ENCODE measurements at regions not wholly inside any gene's neighbourhood (a gene's known extent, or its start where the extent isn't known, plus 50 kb on each side); places are given as distances from the start of the nearest gene placed in this dataset.

DNA sequence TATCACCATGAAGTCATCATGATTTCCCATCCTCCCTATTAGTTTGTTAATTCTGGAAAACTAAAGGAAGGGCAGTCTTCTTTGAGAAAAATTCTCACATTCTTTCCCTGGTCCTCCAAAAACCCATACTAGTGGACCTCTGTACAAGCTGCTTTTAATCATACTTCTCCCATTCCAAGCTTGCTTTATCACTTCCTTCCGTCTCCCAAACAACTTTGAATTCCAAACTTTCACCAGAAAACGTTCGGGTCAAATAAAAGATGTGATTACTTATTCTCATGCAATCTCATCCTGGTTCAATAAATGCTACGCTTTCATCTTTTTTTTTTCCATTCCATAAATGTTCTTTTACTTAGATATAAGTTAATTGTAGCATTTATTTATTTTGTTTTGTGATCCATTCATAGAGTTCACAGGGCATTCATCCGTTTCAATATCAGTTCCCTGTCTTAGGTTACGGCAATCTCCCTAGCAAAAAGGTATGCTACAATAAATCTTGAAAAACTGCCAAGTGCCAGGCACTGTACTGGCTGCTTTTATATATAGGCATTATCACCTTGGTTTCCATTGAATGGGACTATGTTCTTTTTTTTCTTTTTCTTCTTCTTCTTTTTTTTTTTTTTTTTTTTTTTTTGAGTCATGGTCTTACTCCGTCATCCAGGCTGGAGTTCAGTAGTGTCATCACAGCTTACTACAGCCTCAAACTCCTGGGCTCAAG lies 100.2 kb upstream of the GREM2 start:
- intact Hi-C loops (cut with DNase I), result no loop called here
- Histone ChIP-seq H3K9me3 (no peaks in the 10 kb centered on the region), H3K27me3 (no peaks in the 10 kb centered on the region), H3K36me3 (replicated peaks in 1 of 2; ENCODE audit: insufficient read depth in 1 of 2, low read depth in 2 of 2) (no peaks in the 10 kb centered on the region), H3K4me3 (no peak overlapping the region), H3K4me1 (no peaks in the 10 kb centered on the region), H3K27ac (no peak overlapping the region)
- 56 to 61% methylated on average over 7 of the region's 7 CpGs for WGBS, 2 donors
- DNase-seq (no peak), ATAC-seq (no peak)
- TF ChIP-seq CTCF (IDR thresholded peaks at IDR 0.05) (no peak), POLR2A (IDR thresholded peaks at IDR 0.05) (no peak)

DNA sequence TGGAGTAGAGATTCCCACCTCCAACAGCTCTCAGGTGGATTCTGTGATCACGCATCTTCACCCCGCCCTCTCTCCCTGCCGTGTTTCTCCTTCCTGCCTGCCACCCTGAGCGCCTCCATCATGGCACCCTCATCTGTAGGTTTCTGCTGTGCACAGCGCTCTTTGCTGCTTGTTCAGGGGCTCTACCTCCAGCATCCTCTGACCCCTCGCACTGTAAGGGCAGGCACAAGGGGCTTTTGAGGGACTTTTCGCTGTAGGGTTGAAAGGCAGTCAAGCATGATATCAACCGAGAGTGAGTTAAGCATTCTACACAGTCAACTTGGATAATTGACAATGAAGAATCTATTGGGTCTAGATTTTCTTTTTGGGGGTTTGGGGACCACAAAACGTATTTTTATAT lies 99.1 kb upstream of the GREM2 start:
- DNase-seq (no peak), ATAC-seq (no peak)
- intact Hi-C loops (cut with DNase I), result no loop called here
- no peaks in the 10 kb centered on the region for H3K9me3 ChIP-seq
- H3K36me3 ChIP-seq (replicated peaks in 1 of 2; ENCODE audit: insufficient read depth in 1 of 2, low read depth in 2 of 2), result no peaks in the 10 kb centered on the region
- no peak for TF ChIP-seq POLR2A (IDR thresholded peaks at IDR 0.05)
- TF ChIP-seq CTCF (IDR thresholded peaks at IDR 0.05), result no peak
- H3K4me1 ChIP-seq, result no peaks in the 10 kb centered on the region
- no peak overlapping the region for H3K4me3 ChIP-seq
- no peak overlapping the region for H3K27ac ChIP-seq
- 80 to 82% methylated on average over 9 of the region's 9 CpGs for WGBS, 2 donors
- H3K27me3 ChIP-seq, result no peaks in the 10 kb centered on the region

DNA sequence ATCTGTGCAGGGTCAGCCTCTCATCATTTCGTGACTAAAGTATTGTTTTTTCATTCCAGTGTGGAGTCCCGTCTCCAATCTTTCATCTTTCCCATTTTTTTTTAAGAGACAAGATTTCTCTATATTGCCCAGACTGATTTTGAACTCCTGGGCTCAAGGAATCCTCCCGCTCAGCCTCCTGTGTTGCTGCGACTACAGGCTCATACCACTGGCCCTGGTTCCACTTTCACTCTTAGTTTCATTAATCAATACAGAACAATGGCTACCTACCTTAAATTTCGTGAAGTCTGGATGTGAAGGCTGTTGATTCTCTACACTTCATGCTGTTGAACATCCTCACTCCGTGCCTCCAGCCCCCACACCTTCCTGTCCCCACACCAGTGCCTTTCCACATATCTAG lies 97.7 kb upstream of the GREM2 start:
- intact Hi-C loops (cut with DNase I), result no loop called here
- DNase-seq, result no peak
- no peak for ATAC-seq
- H3K4me1 ChIP-seq, result no peaks in the 10 kb centered on the region
- no peaks in the 10 kb centered on the region for H3K27me3 ChIP-seq
- no peak overlapping the region for H3K4me3 ChIP-seq
- TF ChIP-seq POLR2A (IDR thresholded peaks at IDR 0.05) (no peak), CTCF (IDR thresholded peaks at IDR 0.05) (no peak)
- no peaks in the 10 kb centered on the region for H3K9me3 ChIP-seq
- H3K27ac ChIP-seq, result no peak overlapping the region
- no peaks in the 10 kb centered on the region for H3K36me3 ChIP-seq (replicated peaks in 1 of 2; ENCODE audit: insufficient read depth in 1 of 2, low read depth in 2 of 2)
- 44 to 57% methylated on average over 6 of the region's 6 CpGs for WGBS, 2 donors

- ATAC-seq (no peak), DNase-seq (no peak)
- Histone ChIP-seq H3K36me3 (replicated peaks in 1 of 2; ENCODE audit: insufficient read depth in 1 of 2, low read depth in 2 of 2) (no peaks in the 10 kb centered on the region), H3K9me3 (no peaks in the 10 kb centered on the region), H3K4me1 (no peaks in the 10 kb centered on the region), H3K27ac (no peak overlapping the region), H3K27me3 (no peaks in the 10 kb centered on the region), H3K4me3 (no peak overlapping the region)
- no peak for TF ChIP-seq CTCF (IDR thresholded peaks at IDR 0.05)
- TF ChIP-seq POLR2A (IDR thresholded peaks at IDR 0.05), result no peak
- intact Hi-C loops (cut with DNase I), result no loop called here
- WGBS, 2 donors, result 23 to 33% methylated on average over 7 of the region's 7 CpGs
Observed at GRCh38 chr1:240706150-240706935, 94.4 kb upstream of the GREM2 start.

Data from body of pancreas (tissue), 4 donors.